ENCODE measurements at regions not wholly inside any gene's neighbourhood (a gene's known extent, or its start where the extent isn't known, plus 50 kb on each side); places are given as distances from the start of the nearest gene placed in this dataset.

DNA sequence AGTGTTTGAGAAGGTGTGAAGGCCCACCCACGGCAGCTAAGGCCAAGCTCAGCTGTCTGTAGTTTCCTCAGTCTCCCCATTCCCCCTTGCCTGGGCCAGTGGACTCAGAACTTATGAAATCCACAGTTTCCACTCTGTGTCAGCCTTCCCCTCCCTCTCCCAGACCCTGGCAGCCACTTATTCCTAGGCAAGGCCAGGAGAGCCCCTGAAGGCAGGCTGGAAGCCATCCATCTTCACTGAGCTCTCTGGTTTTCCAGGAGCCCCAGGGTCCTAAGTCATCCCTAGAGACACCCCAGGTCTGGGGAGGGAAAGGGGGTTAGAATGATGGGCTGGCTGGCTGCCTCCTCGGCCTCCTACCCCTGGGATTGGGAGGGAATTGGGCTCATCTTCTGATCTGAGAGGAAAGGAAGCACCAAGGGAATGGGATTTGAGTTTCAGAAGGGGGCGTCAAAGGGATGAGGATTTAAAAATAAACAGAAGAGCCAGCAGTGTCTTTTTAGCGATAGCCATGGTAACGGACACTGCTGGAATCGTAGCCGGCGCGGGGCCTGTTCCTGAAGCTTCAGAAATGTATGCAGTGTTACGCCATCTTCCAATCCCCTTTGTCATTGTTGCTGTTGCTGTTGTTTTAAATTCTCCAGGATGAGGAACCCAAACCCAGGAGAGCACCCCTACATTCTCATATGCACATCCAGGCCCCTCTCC lies 561.1 kb upstream of the CADM1 start (continued):
- TF ChIP-seq, protein P1, sequence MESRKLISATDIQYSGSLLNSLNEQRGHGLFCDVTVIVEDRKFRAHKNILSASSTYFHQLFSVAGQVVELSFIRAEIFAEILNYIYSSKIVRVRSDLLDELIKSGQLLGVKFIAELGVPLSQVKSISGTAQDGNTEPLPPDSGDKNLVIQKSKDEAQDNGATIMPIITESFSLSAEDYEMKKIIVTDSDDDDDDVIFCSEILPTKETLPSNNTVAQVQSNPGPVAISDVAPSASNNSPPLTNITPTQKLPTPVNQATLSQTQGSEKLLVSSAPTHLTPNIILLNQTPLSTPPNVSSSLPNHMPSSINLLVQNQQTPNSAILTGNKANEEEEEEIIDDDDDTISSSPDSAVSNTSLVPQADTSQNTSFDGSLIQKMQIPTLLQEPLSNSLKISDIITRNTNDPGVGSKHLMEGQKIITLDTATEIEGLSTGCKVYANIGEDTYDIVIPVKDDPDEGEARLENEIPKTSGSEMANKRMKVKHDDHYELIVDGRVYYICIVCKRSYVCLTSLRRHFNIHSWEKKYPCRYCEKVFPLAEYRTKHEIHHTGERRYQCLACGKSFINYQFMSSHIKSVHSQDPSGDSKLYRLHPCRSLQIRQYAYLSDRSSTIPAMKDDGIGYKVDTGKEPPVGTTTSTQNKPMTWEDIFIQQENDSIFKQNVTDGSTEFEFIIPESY (IDR thresholded peaks at IDR 0.05), result no peak
- TF ChIP-seq GABPA (IDR thresholded peaks at IDR 0.05 in 1 of 2, conservative IDR thresholded peaks at IDR 0.05 in 1 of 2) (no peak), HNF4A (conservative IDR thresholded peaks at IDR 0.05) (no peak), FOXA2 (IDR thresholded peaks at IDR 0.05) (no peak)

- Histone ChIP-seq H3K36me3 (ENCODE audit: control insufficient read depth in 4 of 4, insufficient read depth in 3 of 4, low read depth in 1 of 4, low read length in 3 of 4) (no peaks in the 10 kb centered on the region), H3K9ac (ENCODE audit: low read depth in 1 of 2, low read length in 2 of 2) (no peak overlapping the region), H3K27ac (ENCODE audit: low read depth in 1 of 2, low read length in 2 of 2) (no peak overlapping the region), H3K4me3 (ENCODE audit: low read depth in 1 of 3, low read length in 3 of 3) (no peak overlapping the region), H3K4me1 (ENCODE audit: control insufficient read depth in 4 of 4, insufficient read depth in 4 of 4, low read length in 3 of 4) (no peaks in the 10 kb centered on the region), H3K27me3 (ENCODE audit: control insufficient read depth in 4 of 4, insufficient read depth in 4 of 4, low read length in 3 of 4) (peaks cover 0 to 3% (median 1%) of the 10 kb centered on the region in 4 donors), H3K9me3 (ENCODE audit: control insufficient read depth in 4 of 4, low read length in 3 of 4) (no peaks in the 10 kb centered on the region)
- DNase-seq (ENCODE audit: low spot score), result no peak
- WGBS, result 28% methylated on average over 11 of the region's 11 CpGs
- no peak for TF ChIP-seq JUND (IDR thresholded peaks at IDR 0.05)
- no peak for TF ChIP-seq FOXA2 (IDR thresholded peaks at IDR 0.05)
- TF ChIP-seq CTCF (IDR thresholded peaks at IDR 0.05; ENCODE audit: low read depth, low read length, missing input control), result no peak
- TF ChIP-seq TAF1 (conservative IDR thresholded peaks at IDR 0.05), result no peak
- TF ChIP-seq SP1 (IDR thresholded peaks at IDR 0.05), result no peak
- no peak for TF ChIP-seq GABPA (IDR thresholded peaks at IDR 0.05 in 1 of 2, conservative IDR thresholded peaks at IDR 0.05 in 1 of 2)
- TF ChIP-seq, protein P2, sequence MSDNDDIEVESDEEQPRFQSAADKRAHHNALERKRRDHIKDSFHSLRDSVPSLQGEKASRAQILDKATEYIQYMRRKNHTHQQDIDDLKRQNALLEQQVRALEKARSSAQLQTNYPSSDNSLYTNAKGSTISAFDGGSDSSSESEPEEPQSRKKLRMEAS (IDR thresholded peaks at IDR 0.05), result no peak
- no peak for TF ChIP-seq YY1 (IDR thresholded peaks at IDR 0.05)
These were observed 558.4 kb upstream of the CADM1 start for GRCh38 chr11:116062490-116063171.

GRCh38 chr11:116062129-116062489 lies 557.9 kb upstream of the CADM1 start:
- 70% methylated on average over 4 of the region's 4 CpGs for WGBS
- TF ChIP-seq RXRA (IDR thresholded peaks at IDR 0.05) (no peak), HNF4A (conservative IDR thresholded peaks at IDR 0.05) (no peak), YY1 (IDR thresholded peaks at IDR 0.05) (no peak), SP1 (IDR thresholded peaks at IDR 0.05) (no peak), ATF3 (IDR thresholded peaks at IDR 0.05) (no peak), NR2F2 (IDR thresholded peaks at IDR 0.05) (no peak), TAF1 (conservative IDR thresholded peaks at IDR 0.05) (no peak)
- TF ChIP-seq, protein P3, sequence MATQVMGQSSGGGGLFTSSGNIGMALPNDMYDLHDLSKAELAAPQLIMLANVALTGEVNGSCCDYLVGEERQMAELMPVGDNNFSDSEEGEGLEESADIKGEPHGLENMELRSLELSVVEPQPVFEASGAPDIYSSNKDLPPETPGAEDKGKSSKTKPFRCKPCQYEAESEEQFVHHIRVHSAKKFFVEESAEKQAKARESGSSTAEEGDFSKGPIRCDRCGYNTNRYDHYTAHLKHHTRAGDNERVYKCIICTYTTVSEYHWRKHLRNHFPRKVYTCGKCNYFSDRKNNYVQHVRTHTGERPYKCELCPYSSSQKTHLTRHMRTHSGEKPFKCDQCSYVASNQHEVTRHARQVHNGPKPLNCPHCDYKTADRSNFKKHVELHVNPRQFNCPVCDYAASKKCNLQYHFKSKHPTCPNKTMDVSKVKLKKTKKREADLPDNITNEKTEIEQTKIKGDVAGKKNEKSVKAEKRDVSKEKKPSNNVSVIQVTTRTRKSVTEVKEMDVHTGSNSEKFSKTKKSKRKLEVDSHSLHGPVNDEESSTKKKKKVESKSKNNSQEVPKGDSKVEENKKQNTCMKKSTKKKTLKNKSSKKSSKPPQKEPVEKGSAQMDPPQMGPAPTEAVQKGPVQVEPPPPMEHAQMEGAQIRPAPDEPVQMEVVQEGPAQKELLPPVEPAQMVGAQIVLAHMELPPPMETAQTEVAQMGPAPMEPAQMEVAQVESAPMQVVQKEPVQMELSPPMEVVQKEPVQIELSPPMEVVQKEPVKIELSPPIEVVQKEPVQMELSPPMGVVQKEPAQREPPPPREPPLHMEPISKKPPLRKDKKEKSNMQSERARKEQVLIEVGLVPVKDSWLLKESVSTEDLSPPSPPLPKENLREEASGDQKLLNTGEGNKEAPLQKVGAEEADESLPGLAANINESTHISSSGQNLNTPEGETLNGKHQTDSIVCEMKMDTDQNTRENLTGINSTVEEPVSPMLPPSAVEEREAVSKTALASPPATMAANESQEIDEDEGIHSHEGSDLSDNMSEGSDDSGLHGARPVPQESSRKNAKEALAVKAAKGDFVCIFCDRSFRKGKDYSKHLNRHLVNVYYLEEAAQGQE (IDR thresholded peaks at IDR 0.05), result no peak
- TF ChIP-seq, protein P1 (IDR thresholded peaks at IDR 0.05), result no peak
- no peaks in the 10 kb centered on the region for H3K36me3 ChIP-seq (ENCODE audit: control insufficient read depth in 4 of 4, insufficient read depth in 3 of 4, low read depth in 1 of 4, low read length in 3 of 4)
- no peaks in the 10 kb centered on the region for H3K9me3 ChIP-seq (ENCODE audit: control insufficient read depth in 4 of 4, low read length in 3 of 4)
- no peak overlapping the region for H3K9ac ChIP-seq (ENCODE audit: low read depth in 1 of 2, low read length in 2 of 2)
- H3K4me1 ChIP-seq (ENCODE audit: control insufficient read depth in 4 of 4, insufficient read depth in 4 of 4, low read length in 3 of 4), result no peaks in the 10 kb centered on the region
- peaks cover 0 to 3% (median 1%) of the 10 kb centered on the region in 4 donors for H3K27me3 ChIP-seq (ENCODE audit: control insufficient read depth in 4 of 4, insufficient read depth in 4 of 4, low read length in 3 of 4)
- no peak overlapping the region for H3K27ac ChIP-seq (ENCODE audit: low read depth in 1 of 2, low read length in 2 of 2)
- H3K4me3 ChIP-seq (ENCODE audit: low read depth in 1 of 3, low read length in 3 of 3), result no peak overlapping the region
- no peak for DNase-seq (ENCODE audit: low spot score)
